ENCODE measurements at regions not wholly inside any gene's neighbourhood (a gene's known extent, or its start where the extent isn't known, plus 50 kb on each side); places are given as distances from the start of the nearest gene placed in this dataset.

DNA sequence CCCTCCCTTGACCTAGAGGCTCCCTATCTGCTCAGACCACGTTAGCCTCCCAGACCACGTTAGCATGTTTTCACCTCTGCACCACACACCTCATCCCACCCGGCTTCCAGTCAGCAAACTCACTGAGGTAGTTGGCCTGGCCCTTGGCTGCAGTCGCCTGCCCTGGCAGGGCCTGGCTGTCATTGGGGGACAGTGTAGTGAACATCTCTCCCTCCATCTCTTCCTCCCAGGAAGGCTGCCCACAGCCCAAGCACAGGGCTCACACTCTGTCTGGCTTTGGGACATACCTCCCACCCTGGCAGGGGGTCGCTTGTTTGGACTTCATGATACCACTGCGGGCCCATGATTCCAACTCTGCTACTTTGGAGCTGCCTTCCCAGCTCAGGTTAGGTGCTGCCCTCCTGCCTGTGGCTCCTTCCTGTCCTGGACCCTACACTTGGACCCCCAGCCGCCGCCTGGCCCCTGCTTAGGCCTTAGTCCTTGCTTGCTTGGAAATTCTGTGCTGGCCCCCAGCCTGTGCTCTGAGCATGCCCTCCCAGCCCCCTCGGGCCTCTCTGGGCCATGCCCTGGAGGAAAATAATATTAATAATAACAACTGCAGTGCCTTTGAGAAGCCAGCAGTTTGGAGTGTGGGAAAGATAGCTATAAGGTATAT lies 167.7 kb downstream of the COPRS start:
- Histone ChIP-seq H3K27ac (ENCODE audit: low read depth in 1 of 2, low read length in 2 of 2) (no peak overlapping the region), H3K27me3 (ENCODE audit: control insufficient read depth in 4 of 4, insufficient read depth in 4 of 4, low read length in 3 of 4) (no peaks in the 10 kb centered on the region), H3K4me3 (ENCODE audit: low read depth in 1 of 3, low read length in 3 of 3) (no peak overlapping the region), H3K9ac (ENCODE audit: low read depth in 1 of 2, low read length in 2 of 2) (no peak overlapping the region), H3K9me3 (ENCODE audit: control insufficient read depth in 4 of 4, low read length in 3 of 4) (no peaks in the 10 kb centered on the region), H3K36me3 (ENCODE audit: control insufficient read depth in 4 of 4, insufficient read depth in 3 of 4, low read depth in 1 of 4, low read length in 3 of 4) (no peaks in the 10 kb centered on the region), H3K4me1 (ENCODE audit: control insufficient read depth in 4 of 4, insufficient read depth in 4 of 4, low read length in 3 of 4) (peaks cover 0 to 5% (median 2%) of the 10 kb centered on the region in 4 donors)
- WGBS: 93% methylated on average over 9 of the region's 9 CpGs
- TF ChIP-seq, protein P1, sequence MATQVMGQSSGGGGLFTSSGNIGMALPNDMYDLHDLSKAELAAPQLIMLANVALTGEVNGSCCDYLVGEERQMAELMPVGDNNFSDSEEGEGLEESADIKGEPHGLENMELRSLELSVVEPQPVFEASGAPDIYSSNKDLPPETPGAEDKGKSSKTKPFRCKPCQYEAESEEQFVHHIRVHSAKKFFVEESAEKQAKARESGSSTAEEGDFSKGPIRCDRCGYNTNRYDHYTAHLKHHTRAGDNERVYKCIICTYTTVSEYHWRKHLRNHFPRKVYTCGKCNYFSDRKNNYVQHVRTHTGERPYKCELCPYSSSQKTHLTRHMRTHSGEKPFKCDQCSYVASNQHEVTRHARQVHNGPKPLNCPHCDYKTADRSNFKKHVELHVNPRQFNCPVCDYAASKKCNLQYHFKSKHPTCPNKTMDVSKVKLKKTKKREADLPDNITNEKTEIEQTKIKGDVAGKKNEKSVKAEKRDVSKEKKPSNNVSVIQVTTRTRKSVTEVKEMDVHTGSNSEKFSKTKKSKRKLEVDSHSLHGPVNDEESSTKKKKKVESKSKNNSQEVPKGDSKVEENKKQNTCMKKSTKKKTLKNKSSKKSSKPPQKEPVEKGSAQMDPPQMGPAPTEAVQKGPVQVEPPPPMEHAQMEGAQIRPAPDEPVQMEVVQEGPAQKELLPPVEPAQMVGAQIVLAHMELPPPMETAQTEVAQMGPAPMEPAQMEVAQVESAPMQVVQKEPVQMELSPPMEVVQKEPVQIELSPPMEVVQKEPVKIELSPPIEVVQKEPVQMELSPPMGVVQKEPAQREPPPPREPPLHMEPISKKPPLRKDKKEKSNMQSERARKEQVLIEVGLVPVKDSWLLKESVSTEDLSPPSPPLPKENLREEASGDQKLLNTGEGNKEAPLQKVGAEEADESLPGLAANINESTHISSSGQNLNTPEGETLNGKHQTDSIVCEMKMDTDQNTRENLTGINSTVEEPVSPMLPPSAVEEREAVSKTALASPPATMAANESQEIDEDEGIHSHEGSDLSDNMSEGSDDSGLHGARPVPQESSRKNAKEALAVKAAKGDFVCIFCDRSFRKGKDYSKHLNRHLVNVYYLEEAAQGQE (IDR thresholded peaks at IDR 0.05): no peak
- no peak for TF ChIP-seq EGR1 (IDR thresholded peaks at IDR 0.05; ENCODE audit: low read depth in 2 of 2)
- TF ChIP-seq TAF1 (conservative IDR thresholded peaks at IDR 0.05): no peak
- TF ChIP-seq RAD21 (IDR thresholded peaks at IDR 0.05): no peak
- no peak for TF ChIP-seq GABPA (IDR thresholded peaks at IDR 0.05 in 1 of 2, conservative IDR thresholded peaks at IDR 0.05 in 1 of 2)
- TF ChIP-seq HNF4G (IDR thresholded peaks at IDR 0.05): no peak
- no peak for TF ChIP-seq FOXA2 (IDR thresholded peaks at IDR 0.05)
- no peak for TF ChIP-seq YY1 (IDR thresholded peaks at IDR 0.05)
- TF ChIP-seq NR2F2 (IDR thresholded peaks at IDR 0.05): no peak
- no peak for TF ChIP-seq SP1 (IDR thresholded peaks at IDR 0.05)
- TF ChIP-seq HNF4A (conservative IDR thresholded peaks at IDR 0.05): no peak
- no peak for DNase-seq (ENCODE audit: low spot score)

- H3K4me1 ChIP-seq (ENCODE audit: control insufficient read depth in 4 of 4, insufficient read depth in 4 of 4, low read length in 3 of 4): no peaks in the 10 kb centered on the region
- no peaks in the 10 kb centered on the region for H3K27me3 ChIP-seq (ENCODE audit: control insufficient read depth in 4 of 4, insufficient read depth in 4 of 4, low read length in 3 of 4)
- H3K27ac ChIP-seq (ENCODE audit: low read depth in 1 of 2, low read length in 2 of 2): no peak overlapping the region
- no peak overlapping the region for H3K4me3 ChIP-seq (ENCODE audit: low read depth in 1 of 3, low read length in 3 of 3)
- no peaks in the 10 kb centered on the region for H3K36me3 ChIP-seq (ENCODE audit: control insufficient read depth in 4 of 4, insufficient read depth in 3 of 4, low read depth in 1 of 4, low read length in 3 of 4)
- DNase-seq (ENCODE audit: low spot score): no peak
- no peaks in the 10 kb centered on the region for H3K9me3 ChIP-seq (ENCODE audit: control insufficient read depth in 4 of 4, low read length in 3 of 4)
- no peak overlapping the region for H3K9ac ChIP-seq (ENCODE audit: low read depth in 1 of 2, low read length in 2 of 2)
- TF ChIP-seq FOXA1 (IDR thresholded peaks at IDR 0.05) (no peak), TAF1 (conservative IDR thresholded peaks at IDR 0.05) (no peak), MAX (IDR thresholded peaks at IDR 0.05) (no peak), RAD21 (IDR thresholded peaks at IDR 0.05) (no peak), JUND (IDR thresholded peaks at IDR 0.05) (no peak), GABPA (IDR thresholded peaks at IDR 0.05 in 1 of 2, conservative IDR thresholded peaks at IDR 0.05 in 1 of 2) (no peak), SP1 (IDR thresholded peaks at IDR 0.05) (no peak), HNF4G (IDR thresholded peaks at IDR 0.05) (no peak), EGR1 (IDR thresholded peaks at IDR 0.05; ENCODE audit: low read depth in 2 of 2) (no peak), YY1 (IDR thresholded peaks at IDR 0.05) (no peak), ZBTB33 (IDR thresholded peaks at IDR 0.05) (no peak), NR2F2 (IDR thresholded peaks at IDR 0.05) (no peak), FOXA2 (IDR thresholded peaks at IDR 0.05) (no peak), HNF4A (conservative IDR thresholded peaks at IDR 0.05) (no peak), RXRA (IDR thresholded peaks at IDR 0.05) (no peak)
- TF ChIP-seq, protein P2, sequence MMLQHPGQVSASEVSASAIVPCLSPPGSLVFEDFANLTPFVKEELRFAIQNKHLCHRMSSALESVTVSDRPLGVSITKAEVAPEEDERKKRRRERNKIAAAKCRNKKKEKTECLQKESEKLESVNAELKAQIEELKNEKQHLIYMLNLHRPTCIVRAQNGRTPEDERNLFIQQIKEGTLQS (IDR thresholded peaks at IDR 0.05): no peak
- TF ChIP-seq, protein P3, sequence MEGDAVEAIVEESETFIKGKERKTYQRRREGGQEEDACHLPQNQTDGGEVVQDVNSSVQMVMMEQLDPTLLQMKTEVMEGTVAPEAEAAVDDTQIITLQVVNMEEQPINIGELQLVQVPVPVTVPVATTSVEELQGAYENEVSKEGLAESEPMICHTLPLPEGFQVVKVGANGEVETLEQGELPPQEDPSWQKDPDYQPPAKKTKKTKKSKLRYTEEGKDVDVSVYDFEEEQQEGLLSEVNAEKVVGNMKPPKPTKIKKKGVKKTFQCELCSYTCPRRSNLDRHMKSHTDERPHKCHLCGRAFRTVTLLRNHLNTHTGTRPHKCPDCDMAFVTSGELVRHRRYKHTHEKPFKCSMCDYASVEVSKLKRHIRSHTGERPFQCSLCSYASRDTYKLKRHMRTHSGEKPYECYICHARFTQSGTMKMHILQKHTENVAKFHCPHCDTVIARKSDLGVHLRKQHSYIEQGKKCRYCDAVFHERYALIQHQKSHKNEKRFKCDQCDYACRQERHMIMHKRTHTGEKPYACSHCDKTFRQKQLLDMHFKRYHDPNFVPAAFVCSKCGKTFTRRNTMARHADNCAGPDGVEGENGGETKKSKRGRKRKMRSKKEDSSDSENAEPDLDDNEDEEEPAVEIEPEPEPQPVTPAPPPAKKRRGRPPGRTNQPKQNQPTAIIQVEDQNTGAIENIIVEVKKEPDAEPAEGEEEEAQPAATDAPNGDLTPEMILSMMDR (IDR thresholded peaks at IDR 0.05; ENCODE audit: low read depth, low read length, missing input control): no peak
- TF ChIP-seq, protein P1 (IDR thresholded peaks at IDR 0.05): no peak
- WGBS: 89% methylated on average over 3 of the region's 3 CpGs
Observed at GRCh38 chr17:31690151-31690551, 168.9 kb downstream of the COPRS start.

Measured in liver (tissue), 8 donors.